Right ventricle myocardium superior (tissue), 1 donor: ENCODE measurements at regions not wholly inside any gene's neighbourhood (a gene's known extent, or its start where the extent isn't known, plus 50 kb on each side); places are given as distances from the start of the nearest gene placed in this dataset.
"Not testable (repeated sequence)": the region's sequence is repeated elsewhere in the genome, so short reads cannot be mapped to it uniquely, and the experiment has no call there.

ENCODE experiments used
- ATAC-seq: fragments of 200-7000 bp; cut with Tn5 transposase; one replicate; pipeline ENCODE4 v1.9.1; 2020; ENCODE audit warnings: mild to moderate bottlenecking; ENCODE audit not compliant: poor library complexity
- DNase-seq: peaks from one replicate; pipeline ENCODE4 v3.0.0-alpha.2; 2020
- intact Hi-C: fragments of 100-400 bp; cut with DNase I; formaldehyde crosslinking; loops from one replicate; pipeline ENCODE4 v1.11.2; 2022
- donor health status: DM: no; HTN: yes; CAD: no; lungs with severe emphysema.

DNA sequence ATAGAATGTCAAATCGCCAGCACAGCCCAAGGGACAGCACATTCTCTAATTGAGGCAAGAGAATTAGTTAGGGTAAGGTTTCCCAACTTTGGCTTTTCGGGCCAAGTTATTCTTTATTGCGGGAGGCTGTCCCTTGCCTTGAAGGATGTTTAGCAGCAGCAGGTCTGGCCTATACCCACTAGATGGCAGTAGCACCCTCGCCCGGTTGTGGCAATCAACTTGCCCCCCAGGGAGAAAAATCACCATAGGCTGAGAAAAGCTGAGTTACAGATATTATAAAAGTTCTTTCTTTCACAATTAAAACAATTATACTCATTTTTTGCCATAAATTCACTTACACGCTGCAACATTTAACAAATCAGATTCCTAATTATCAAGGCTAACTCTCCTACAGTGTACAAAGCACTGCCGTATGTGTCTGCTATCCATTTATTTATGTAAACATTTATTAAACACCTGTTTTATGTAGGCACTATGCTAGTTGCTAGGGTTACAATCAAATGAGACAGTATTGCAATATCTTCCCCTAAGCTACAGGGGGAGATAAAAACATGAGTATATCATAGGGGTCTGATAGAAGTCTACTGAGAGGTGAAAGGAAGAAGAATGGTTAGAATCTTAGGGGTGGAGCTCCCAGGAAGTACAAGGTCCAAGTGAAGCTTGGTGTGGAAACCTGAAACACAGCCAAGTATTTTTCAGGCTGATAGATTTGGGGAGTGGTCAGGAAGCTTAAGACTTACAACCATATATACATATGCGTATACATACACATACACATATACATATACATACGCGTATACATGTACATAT, 452.3 kb downstream of the RAB38 start:
- DNase-seq (no peak), ATAC-seq (no peak)
- intact Hi-C loops = no loop called here

- intact Hi-C loops = no loop called here
- ATAC-seq (no peak), DNase-seq (no peak)
These were observed 455.7 kb downstream of the RAB38 start for GRCh38 chr11:87719326-87720073.

- no peak for DNase-seq
- ATAC-seq = no peak
- intact Hi-C loops = no loop called here
These were observed 462.4 kb downstream of the RAB38 start for GRCh38 chr11:87712802-87713202.

GRCh38 chr11:87712391-87712790, 462.9 kb downstream of the RAB38 start:
- no peak for ATAC-seq
- no peak for DNase-seq
- intact Hi-C loops = no loop called here

- DNase-seq, ATAC-seq, intact Hi-C loops: not testable (repeated sequence)
These were observed 471.7 kb downstream of the RAB38 start for GRCh38 chr11:87703589-87703988.

GRCh38 chr11:87675993-87676392, 499.2 kb downstream of the RAB38 start:
- DNase-seq = no peak
- no peak for ATAC-seq
- intact Hi-C loops = no loop called here

DNA sequence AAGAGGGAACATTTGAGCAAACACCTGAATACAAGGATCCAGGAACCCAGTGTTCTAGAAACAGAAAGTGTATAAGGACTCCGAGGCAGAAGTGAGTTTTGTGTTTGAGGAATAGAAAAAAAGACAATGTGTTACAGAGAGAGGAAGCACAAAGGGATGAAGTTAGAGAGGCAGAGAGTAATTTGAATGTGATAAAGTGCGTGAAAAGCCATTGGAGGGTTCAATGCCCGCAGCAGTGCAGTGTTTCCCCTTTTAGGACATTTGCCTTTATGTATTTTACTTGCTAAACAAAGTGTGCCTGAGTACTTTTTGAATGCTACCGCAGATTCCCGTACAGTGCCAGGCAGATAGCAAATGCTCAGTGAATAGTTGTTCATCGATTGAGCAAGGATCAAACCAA, 508.5 kb downstream of the RAB38 start:
- no peak for DNase-seq
- intact Hi-C loops = no loop called here
- no peak for ATAC-seq

- intact Hi-C loops = no loop called here
- ATAC-seq = no peak
- no peak for DNase-seq
These were observed 513.0 kb downstream of the RAB38 start for GRCh38 chr11:87662287-87662686.

DNA sequence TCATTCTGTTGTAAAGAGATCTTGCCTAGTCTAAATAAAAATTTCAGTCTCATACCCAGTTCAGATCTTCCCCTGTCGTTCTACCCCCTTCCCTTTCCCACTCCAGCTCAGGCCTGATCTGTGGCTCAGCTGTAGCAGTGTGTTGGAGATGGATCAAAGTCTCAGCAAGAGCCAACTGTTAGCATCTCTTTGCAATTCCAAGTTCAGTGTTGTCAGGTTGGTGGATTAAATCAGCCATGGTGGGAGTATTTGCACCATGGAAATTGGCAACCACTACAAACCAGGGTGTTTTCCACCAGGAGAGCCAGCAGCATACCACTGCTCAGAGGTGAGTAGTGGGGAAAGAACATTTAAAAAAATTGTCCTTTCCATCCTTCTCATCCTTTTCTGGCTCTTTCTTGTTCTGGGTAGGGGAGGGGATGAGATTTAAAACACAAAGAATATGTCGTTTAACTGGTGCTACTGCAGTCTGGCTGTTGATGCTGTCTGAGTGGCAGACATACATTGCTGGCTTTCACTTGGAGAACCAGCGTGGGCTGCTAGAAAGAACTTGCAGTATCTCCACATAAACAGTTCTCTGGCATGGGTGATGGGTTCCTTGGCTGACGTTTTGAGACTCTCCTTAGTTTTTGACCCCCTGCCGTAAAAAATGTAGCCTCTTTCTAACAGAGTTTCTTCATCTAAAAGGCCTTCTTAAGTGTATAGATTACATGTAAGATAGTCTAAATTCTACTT, 514.1 kb downstream of the RAB38 start:
- DNase-seq (no peak), ATAC-seq (no peak)
- intact Hi-C loops = no loop called here

- intact Hi-C loops = no loop called here
- DNase-seq (no peak), ATAC-seq (no peak)
These were observed 515.4 kb downstream of the RAB38 start for GRCh38 chr11:87659807-87660206.

GRCh38 chr11:87645626-87646025, 529.6 kb downstream of the RAB38 start:
- DNase-seq (no peak), ATAC-seq (no peak)
- intact Hi-C loops = no loop called here

DNA sequence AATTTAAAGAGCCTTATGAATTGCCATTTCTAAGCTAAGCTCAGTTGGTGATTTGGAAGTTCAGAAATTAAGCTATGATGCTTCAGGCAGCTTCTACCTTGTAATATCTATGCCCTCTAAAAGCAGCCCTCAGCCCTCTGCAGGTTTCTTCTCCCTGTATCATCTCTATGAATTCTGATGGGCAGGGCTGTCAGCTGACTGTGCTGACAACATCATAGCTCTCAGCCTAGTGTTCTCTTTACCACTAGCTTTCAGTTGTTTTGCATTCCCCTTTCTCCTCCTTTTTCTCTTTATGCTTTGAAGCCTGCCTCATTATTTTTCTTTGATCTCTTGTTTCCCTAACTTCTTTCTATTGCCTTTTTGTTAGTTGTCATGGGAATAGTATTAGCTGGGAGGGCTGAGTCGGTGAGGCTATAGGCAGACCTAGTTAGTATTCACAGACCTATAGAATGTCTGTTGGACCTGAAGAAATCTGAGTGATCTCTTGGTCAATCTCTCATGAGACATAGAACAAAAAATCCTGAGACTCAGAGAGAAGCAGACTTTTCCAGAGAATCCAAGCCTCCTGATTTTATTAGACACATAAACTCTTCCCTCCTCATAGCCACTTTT, 535.4 kb downstream of the RAB38 start:
- intact Hi-C loops = no loop called here
- DNase-seq = no peak
- no peak for ATAC-seq

- no peak for ATAC-seq
These were observed 540.2 kb downstream of the RAB38 start for GRCh38 chr11:87635001-87635400.

GRCh38 chr11:87634331-87634730, 540.9 kb downstream of the RAB38 start:
- no peak for DNase-seq
- intact Hi-C loops = no loop called here
- ATAC-seq = no peak

More at GRCh38 chr11:87635001-87635400, 540.2 kb downstream of the RAB38 start:
- intact Hi-C loops = no loop called here
- DNase-seq = no peak

DNA sequence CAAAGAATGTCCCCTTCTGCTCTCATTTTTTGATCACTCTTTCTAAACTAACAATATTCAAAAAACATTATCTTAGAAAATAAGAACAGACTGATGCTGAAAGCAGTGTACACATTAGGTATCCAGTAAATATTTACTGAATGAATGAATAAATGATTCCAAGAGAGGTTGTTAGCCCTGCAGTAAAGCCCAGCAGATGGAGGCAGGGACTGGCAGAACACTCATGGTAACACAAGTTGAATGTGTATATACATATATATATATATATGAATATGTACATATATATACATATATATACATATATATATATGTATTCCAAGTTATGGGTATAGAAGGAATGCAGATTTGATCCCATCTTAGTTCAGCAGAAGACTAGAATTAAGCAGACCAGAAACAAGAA, 546.3 kb downstream of the RAB38 start:
- no peak for ATAC-seq
- no peak for DNase-seq
- intact Hi-C loops = no loop called here

- intact Hi-C loops = no loop called here
These were observed 547.1 kb downstream of the RAB38 start for GRCh38 chr11:87628026-87628580.

GRCh38 chr11:87623531-87624365, 551.5 kb downstream of the RAB38 start:
- ATAC-seq, intact Hi-C loops, DNase-seq: not testable (repeated sequence)

More at GRCh38 chr11:87628026-87628580, 547.1 kb downstream of the RAB38 start:
- DNase-seq (no peak), ATAC-seq (no peak)

DNA sequence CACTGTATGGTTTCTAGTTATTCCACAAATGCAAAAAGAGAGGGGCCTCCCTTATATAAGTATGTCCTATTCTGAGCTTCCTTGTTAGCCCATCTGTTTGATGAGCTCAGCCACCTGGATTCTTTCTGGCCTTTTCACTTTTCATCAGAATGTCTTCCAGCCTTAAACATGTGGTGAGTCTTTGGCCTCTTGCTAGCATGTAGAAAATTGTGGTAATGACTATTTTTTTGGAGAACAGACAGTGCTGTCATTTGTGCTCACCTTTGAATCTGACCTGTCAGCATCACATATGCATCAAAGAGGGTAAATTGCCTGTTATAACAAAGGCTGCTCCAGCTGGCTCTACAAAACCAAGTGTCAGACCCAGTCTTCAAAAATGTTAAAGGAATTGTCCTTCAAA, 558.7 kb downstream of the RAB38 start:
- intact Hi-C loops = no loop called here
- ATAC-seq = no peak
- DNase-seq = no peak
